HEK293 (cell line): ENCODE measurements at regions not wholly inside any gene's neighbourhood (a gene's known extent, or its start where the extent isn't known, plus 50 kb on each side); places are given as distances from the start of the nearest gene placed in this dataset.

Experiments used
- CTCF ChIA-PET: fragments of 350-600 bp; formaldehyde crosslinking; extraction: SDS; loops from one replicate; lab custom pipeline; 2021; ENCODE audit warnings: antibody characterized with exemption; lab: Yijun Ruan, JAX
- POLR2A ChIA-PET: fragments of 300-600 bp; formaldehyde crosslinking; extraction: SDS; loops from one replicate; lab custom pipeline; 2020; ENCODE audit warnings: antibody characterized with exemption, inconsistent platforms; lab: Yijun Ruan, JAX
- H3K27ac ChIP-seq: fragments of 200-500 bp; sonication (Bioruptor generic); 2 replicates; pipeline ENCODE4 v1.5.1; 2014; ENCODE audit warnings: low read depth, low read length, control low read depth, inconsistent platforms; ENCODE audit errors: extremely low read depth
- H3K36me3 ChIP-seq, 2 experiments: fragments of 200-500 bp in 1 of 2; sonication (Bioruptor generic) in 1 of 2; 1 replicate in 1 of 2; 2 replicates in 1 of 2; pipeline ENCODE4 v1.5.1; 2014 to 2017; ENCODE audit warnings: inconsistent platforms in 2 of 2, low read length in 2 of 2; ENCODE audit not compliant: control insufficient read depth in 2 of 2, insufficient read depth in 1 of 2
- H3K4me1 ChIP-seq: fragments of 200-500 bp; sonication (Bioruptor generic); 2 replicates; pipeline ENCODE4 v1.5.1; 2014; ENCODE audit warnings: mild to moderate bottlenecking, low read length, inconsistent platforms; ENCODE audit not compliant: control insufficient read depth, insufficient read depth
- H3K4me3 ChIP-seq: 2 replicates; pipeline ENCODE4 v1.5.1; 2011; ENCODE audit warnings: low read depth, mild to moderate bottlenecking, control low read depth, low read length, moderate library complexity
- H3K9me3 ChIP-seq: fragments of 200-500 bp; sonication (Bioruptor generic); 2 replicates; pipeline ENCODE4 v1.5.1; 2014; ENCODE audit warnings: low read depth, low read length, inconsistent platforms; ENCODE audit not compliant: control insufficient read depth, insufficient read depth
- FEZF1 ChIP-seq: fragments of 450-650 bp; formaldehyde crosslinking; IDR thresholded peaks from 2 replicates; pipeline ENCODE4 v1.5.1; 2016; ENCODE audit warnings: missing biosample characterization, missing genetic modification characterization
- GLI2 ChIP-seq: fragments of 450-650 bp; formaldehyde crosslinking; IDR thresholded peaks from 2 replicates; pipeline ENCODE4; 2017; ENCODE audit warnings: missing biosample characterization, missing genetic modification characterization, low read depth, borderline replicate concordance
- MYNN ChIP-seq: fragments of 450-650 bp; formaldehyde crosslinking; IDR thresholded peaks from 2 replicates; pipeline ENCODE4 v1.5.1; 2016; ENCODE audit warnings: missing biosample characterization, missing genetic modification characterization, borderline replicate concordance
- PRDM1 ChIP-seq: fragments of 450-650 bp; formaldehyde crosslinking; IDR thresholded peaks from 2 replicates; pipeline ENCODE4; 2016; ENCODE audit warnings: missing biosample characterization, missing genetic modification characterization
- RBAK ChIP-seq: fragments of 450-650 bp; formaldehyde crosslinking; IDR thresholded peaks from 2 replicates; pipeline ENCODE4 v1.5.1; 2016; ENCODE audit warnings: missing biosample characterization, missing genetic modification characterization
- SALL2 ChIP-seq: fragments of 450-650 bp; formaldehyde crosslinking; IDR thresholded peaks from 2 replicates; pipeline ENCODE4 v1.5.0; 2017; ENCODE audit warnings: missing biosample characterization, mild to moderate bottlenecking, missing genetic modification characterization, borderline replicate concordance
- SCRT2 ChIP-seq: fragments of 450-650 bp; formaldehyde crosslinking; IDR thresholded peaks from 2 replicates; pipeline ENCODE4 v1.5.1; 2016; ENCODE audit warnings: missing biosample characterization, missing genetic modification characterization
- YY2 ChIP-seq: fragments of 450-650 bp; formaldehyde crosslinking; IDR thresholded peaks from 2 replicates; pipeline ENCODE4 v1.5.1; 2016; ENCODE audit warnings: missing biosample characterization, missing genetic modification characterization
- ZBTB17 ChIP-seq: fragments of 450-650 bp; formaldehyde crosslinking; IDR thresholded peaks from 2 replicates; pipeline ENCODE4 v1.5.1; 2016; ENCODE audit warnings: missing biosample characterization, missing genetic modification characterization
- ZEB2 ChIP-seq: fragments of 450-650 bp; formaldehyde crosslinking; IDR thresholded peaks from 2 replicates; pipeline ENCODE4 v1.5.1; 2016; ENCODE audit warnings: missing biosample characterization, missing genetic modification characterization
- ZNF133 ChIP-seq: fragments of 450-650 bp; formaldehyde crosslinking; IDR thresholded peaks from 2 replicates; pipeline ENCODE4 v1.5.1; 2016; ENCODE audit warnings: missing biosample characterization, missing genetic modification characterization
- ZNF16 ChIP-seq: fragments of 450-650 bp; formaldehyde crosslinking; IDR thresholded peaks from 2 replicates; pipeline ENCODE4 v1.5.1; 2016; ENCODE audit warnings: low read depth, missing biosample characterization, missing genetic modification characterization
- ZNF175 ChIP-seq: fragments of 450-650 bp; formaldehyde crosslinking; IDR thresholded peaks from 2 replicates; pipeline ENCODE4 v1.5.1; 2016; ENCODE audit warnings: missing biosample characterization, missing genetic modification characterization
- ZNF221 ChIP-seq: fragments of 450-650 bp; formaldehyde crosslinking; IDR thresholded peaks from 2 replicates; pipeline ENCODE4 v1.5.1; 2017; ENCODE audit warnings: missing biosample characterization, missing genetic modification characterization, borderline replicate concordance
- ZNF223 ChIP-seq: fragments of 450-650 bp; formaldehyde crosslinking; IDR thresholded peaks from 2 replicates; pipeline ENCODE4 v1.5.1; 2016; ENCODE audit warnings: missing biosample characterization, missing genetic modification characterization
- ZNF324 ChIP-seq: fragments of 450-650 bp; formaldehyde crosslinking; IDR thresholded peaks from 2 replicates; pipeline ENCODE4 v1.5.1; 2016; ENCODE audit warnings: missing biosample characterization, missing genetic modification characterization
- ZNF350 ChIP-seq: fragments of 450-650 bp; formaldehyde crosslinking; IDR thresholded peaks from 2 replicates; pipeline ENCODE4 v1.5.0; 2017; ENCODE audit warnings: missing biosample characterization, mild to moderate bottlenecking, missing genetic modification characterization
- ZNF404 ChIP-seq: fragments of 450-650 bp; formaldehyde crosslinking; IDR thresholded peaks from 2 replicates; pipeline ENCODE4 v1.5.1; 2017; ENCODE audit warnings: missing biosample characterization, missing genetic modification characterization
- ZNF624 ChIP-seq: fragments of 450-650 bp; formaldehyde crosslinking; IDR thresholded peaks from 2 replicates; pipeline ENCODE4 v1.5.1; 2017; ENCODE audit warnings: missing biosample characterization, missing genetic modification characterization
- ZNF658 ChIP-seq: fragments of 450-650 bp; formaldehyde crosslinking; IDR thresholded peaks from 2 replicates; pipeline ENCODE4; 2016; ENCODE audit warnings: missing biosample characterization, missing genetic modification characterization
- ZNF660 ChIP-seq: fragments of 450-650 bp; IDR thresholded peaks from 2 replicates; pipeline ENCODE4 v1.5.1; 2018; ENCODE audit warnings: missing biosample characterization, mild to moderate bottlenecking, missing genetic modification characterization
- ZNF791 ChIP-seq: fragments of 450-650 bp; formaldehyde crosslinking; IDR thresholded peaks from 2 replicates; pipeline ENCODE4 v1.5.1; 2016; ENCODE audit warnings: missing biosample characterization, missing genetic modification characterization
- ZNF837 ChIP-seq: fragments of 450-650 bp; formaldehyde crosslinking; IDR thresholded peaks from 2 replicates; pipeline ENCODE4 v1.5.1; 2016; ENCODE audit warnings: missing biosample characterization, missing genetic modification characterization
- TF ChIP-seq, protein P1 (sequence below): fragments of 450-650 bp; IDR thresholded peaks from 2 replicates; pipeline ENCODE4 v1.5.1; 2018; ENCODE audit warnings: missing biosample characterization, mild to moderate bottlenecking, missing genetic modification characterization
- TF ChIP-seq, protein P2 (sequence below): fragments of 450-650 bp; formaldehyde crosslinking; IDR thresholded peaks from 2 replicates; pipeline ENCODE4 v1.5.1; 2016; ENCODE audit warnings: missing biosample characterization, missing genetic modification characterization
- TF ChIP-seq, protein P3 (sequence below): fragments of 450-650 bp; formaldehyde crosslinking; IDR thresholded peaks from 2 replicates; pipeline ENCODE4 v1.5.1; 2016; ENCODE audit warnings: missing biosample characterization, missing genetic modification characterization
- TF ChIP-seq, protein P4 (sequence below): fragments of 450-650 bp; formaldehyde crosslinking; IDR thresholded peaks from 2 replicates; pipeline ENCODE4 v1.5.1; 2016; ENCODE audit warnings: missing biosample characterization, missing genetic modification characterization
- TF ChIP-seq, protein P5 (sequence below): fragments of 450-650 bp; formaldehyde crosslinking; IDR thresholded peaks from 2 replicates; pipeline ENCODE4 v1.5.1; 2016; ENCODE audit warnings: missing biosample characterization, missing genetic modification characterization

DNA sequence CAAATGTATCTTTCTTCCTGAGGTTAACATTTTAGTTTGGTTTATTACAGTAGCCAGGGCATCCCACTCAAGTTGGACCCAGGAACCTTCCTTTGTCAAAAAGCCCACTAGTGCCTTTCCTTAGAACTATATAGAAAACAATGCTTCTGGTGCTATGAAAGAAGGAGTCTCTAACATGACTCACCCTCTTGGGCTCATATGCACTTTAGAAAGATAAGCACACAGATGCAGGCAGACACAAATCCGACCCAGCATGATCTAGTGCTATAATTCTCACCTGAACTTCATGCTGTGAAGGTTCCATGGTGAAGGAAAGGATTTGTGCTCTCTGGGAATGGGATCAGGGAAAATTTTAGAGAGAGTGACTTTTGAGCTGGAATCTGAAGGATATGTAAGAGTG, 289.4 kb downstream of the ANKRD50 start:
- no peak for TF ChIP-seq ZEB2 (tag by site-specific recombination)
- TF ChIP-seq PRDM1 (tag by site-specific recombination): 0 out of 2 replicates have a peak, but pooled peaks have one; percentile 12
- CTCF ChIA-PET: no interaction called here
- H3K4me3 ChIP-seq: no peak overlapping the region
- H3K36me3 ChIP-seq: no peaks in the 10 kb centered on the region
- POLR2A ChIA-PET: no interaction called here
- H3K4me1 ChIP-seq: no peaks in the 10 kb centered on the region
- H3K27ac ChIP-seq: no peak overlapping the region
- H3K9me3 ChIP-seq: no peaks in the 10 kb centered on the region

GRCh38 chr4:124426279-124426678, 286.3 kb downstream of the ANKRD50 start:
- Histone ChIP-seq H3K9me3 (no peaks in the 10 kb centered on the region), H3K4me1 (no peaks in the 10 kb centered on the region)
- POLR2A ChIA-PET: no interaction called here

GRCh38 chr4:124427095-124427767, 285.3 kb downstream of the ANKRD50 start:
- no peak overlapping the region for H3K4me3 ChIP-seq
- H3K9me3 ChIP-seq: no peaks in the 10 kb centered on the region
- H3K36me3 ChIP-seq: no peaks in the 10 kb centered on the region
- no peaks in the 10 kb centered on the region for H3K4me1 ChIP-seq
- CTCF ChIA-PET: no interaction called here
- POLR2A ChIA-PET: no interaction called here
- no peak overlapping the region for H3K27ac ChIP-seq
- no peak for TF ChIP-seq ZNF133 (tag by site-specific recombination)
- no peak for TF ChIP-seq MYNN (tag by site-specific recombination)
- TF ChIP-seq, protein P1, sequence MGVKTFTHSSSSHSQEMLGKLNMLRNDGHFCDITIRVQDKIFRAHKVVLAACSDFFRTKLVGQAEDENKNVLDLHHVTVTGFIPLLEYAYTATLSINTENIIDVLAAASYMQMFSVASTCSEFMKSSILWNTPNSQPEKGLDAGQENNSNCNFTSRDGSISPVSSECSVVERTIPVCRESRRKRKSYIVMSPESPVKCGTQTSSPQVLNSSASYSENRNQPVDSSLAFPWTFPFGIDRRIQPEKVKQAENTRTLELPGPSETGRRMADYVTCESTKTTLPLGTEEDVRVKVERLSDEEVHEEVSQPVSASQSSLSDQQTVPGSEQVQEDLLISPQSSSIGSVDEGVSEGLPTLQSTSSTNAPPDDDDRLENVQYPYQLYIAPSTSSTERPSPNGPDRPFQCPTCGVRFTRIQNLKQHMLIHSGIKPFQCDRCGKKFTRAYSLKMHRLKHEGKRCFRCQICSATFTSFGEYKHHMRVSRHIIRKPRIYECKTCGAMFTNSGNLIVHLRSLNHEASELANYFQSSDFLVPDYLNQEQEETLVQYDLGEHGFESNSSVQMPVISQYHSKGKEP (tag by site-specific recombination): no peak
- TF ChIP-seq ZNF324 (tag by site-specific recombination): no peak
- no peak for TF ChIP-seq ZNF660 (tag by site-specific recombination)
- no peak for TF ChIP-seq ZNF404 (tag by site-specific recombination)
- no peak for TF ChIP-seq ZNF624 (tag by site-specific recombination)
- no peak for TF ChIP-seq SCRT2 (tag by site-specific recombination)
- TF ChIP-seq ZNF223 (tag by site-specific recombination): no peak
- TF ChIP-seq SALL2 (tag by site-specific recombination): no peak
- no peak for TF ChIP-seq ZNF221
- TF ChIP-seq, protein P2, sequence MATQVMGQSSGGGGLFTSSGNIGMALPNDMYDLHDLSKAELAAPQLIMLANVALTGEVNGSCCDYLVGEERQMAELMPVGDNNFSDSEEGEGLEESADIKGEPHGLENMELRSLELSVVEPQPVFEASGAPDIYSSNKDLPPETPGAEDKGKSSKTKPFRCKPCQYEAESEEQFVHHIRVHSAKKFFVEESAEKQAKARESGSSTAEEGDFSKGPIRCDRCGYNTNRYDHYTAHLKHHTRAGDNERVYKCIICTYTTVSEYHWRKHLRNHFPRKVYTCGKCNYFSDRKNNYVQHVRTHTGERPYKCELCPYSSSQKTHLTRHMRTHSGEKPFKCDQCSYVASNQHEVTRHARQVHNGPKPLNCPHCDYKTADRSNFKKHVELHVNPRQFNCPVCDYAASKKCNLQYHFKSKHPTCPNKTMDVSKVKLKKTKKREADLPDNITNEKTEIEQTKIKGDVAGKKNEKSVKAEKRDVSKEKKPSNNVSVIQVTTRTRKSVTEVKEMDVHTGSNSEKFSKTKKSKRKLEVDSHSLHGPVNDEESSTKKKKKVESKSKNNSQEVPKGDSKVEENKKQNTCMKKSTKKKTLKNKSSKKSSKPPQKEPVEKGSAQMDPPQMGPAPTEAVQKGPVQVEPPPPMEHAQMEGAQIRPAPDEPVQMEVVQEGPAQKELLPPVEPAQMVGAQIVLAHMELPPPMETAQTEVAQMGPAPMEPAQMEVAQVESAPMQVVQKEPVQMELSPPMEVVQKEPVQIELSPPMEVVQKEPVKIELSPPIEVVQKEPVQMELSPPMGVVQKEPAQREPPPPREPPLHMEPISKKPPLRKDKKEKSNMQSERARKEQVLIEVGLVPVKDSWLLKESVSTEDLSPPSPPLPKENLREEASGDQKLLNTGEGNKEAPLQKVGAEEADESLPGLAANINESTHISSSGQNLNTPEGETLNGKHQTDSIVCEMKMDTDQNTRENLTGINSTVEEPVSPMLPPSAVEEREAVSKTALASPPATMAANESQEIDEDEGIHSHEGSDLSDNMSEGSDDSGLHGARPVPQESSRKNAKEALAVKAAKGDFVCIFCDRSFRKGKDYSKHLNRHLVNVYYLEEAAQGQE (tag by site-specific recombination): no peak
- TF ChIP-seq, protein P3, sequence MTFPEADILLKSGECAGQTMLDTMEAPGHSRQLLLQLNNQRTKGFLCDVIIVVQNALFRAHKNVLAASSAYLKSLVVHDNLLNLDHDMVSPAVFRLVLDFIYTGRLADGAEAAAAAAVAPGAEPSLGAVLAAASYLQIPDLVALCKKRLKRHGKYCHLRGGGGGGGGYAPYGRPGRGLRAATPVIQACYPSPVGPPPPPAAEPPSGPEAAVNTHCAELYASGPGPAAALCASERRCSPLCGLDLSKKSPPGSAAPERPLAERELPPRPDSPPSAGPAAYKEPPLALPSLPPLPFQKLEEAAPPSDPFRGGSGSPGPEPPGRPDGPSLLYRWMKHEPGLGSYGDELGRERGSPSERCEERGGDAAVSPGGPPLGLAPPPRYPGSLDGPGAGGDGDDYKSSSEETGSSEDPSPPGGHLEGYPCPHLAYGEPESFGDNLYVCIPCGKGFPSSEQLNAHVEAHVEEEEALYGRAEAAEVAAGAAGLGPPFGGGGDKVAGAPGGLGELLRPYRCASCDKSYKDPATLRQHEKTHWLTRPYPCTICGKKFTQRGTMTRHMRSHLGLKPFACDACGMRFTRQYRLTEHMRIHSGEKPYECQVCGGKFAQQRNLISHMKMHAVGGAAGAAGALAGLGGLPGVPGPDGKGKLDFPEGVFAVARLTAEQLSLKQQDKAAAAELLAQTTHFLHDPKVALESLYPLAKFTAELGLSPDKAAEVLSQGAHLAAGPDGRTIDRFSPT (tag by site-specific recombination): no peak

More at GRCh38 chr4:124426279-124426678, 286.3 kb downstream of the ANKRD50 start:
- Histone ChIP-seq H3K4me3 (no peak overlapping the region), H3K36me3 (no peaks in the 10 kb centered on the region)
- CTCF ChIA-PET: no interaction called here
- TF ChIP-seq ZNF837 (tag by site-specific recombination) (no peak), ZNF350 (no peak), RBAK (tag by site-specific recombination) (no peak), ZBTB17 (tag by site-specific recombination) (no peak), ZNF16 (tag by site-specific recombination) (no peak), YY2 (no peak), ZNF175 (tag by site-specific recombination) (no peak), GLI2 (tag by site-specific recombination) (no peak), ZNF658 (tag by site-specific recombination) (no peak), ZNF791 (tag by site-specific recombination) (no peak), FEZF1 (tag by site-specific recombination) (no peak)
- TF ChIP-seq, protein P4, sequence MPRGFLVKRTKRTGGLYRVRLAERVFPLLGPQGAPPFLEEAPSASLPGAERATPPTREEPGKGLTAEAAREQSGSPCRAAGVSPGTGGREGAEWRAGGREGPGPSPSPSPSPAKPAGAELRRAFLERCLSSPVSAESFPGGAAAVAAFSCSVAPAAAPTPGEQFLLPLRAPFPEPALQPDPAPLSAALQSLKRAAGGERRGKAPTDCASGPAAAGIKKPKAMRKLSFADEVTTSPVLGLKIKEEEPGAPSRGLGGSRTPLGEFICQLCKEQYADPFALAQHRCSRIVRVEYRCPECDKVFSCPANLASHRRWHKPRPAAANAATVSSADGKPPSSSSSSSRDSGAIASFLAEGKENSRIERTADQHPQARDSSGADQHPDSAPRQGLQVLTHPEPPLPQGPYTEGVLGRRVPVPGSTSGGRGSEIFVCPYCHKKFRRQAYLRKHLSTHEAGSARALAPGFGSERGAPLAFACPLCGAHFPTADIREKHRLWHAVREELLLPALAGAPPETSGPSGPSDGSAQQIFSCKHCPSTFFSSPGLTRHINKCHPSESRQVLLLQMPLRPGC (tag by site-specific recombination): no peak
- TF ChIP-seq, protein P5, sequence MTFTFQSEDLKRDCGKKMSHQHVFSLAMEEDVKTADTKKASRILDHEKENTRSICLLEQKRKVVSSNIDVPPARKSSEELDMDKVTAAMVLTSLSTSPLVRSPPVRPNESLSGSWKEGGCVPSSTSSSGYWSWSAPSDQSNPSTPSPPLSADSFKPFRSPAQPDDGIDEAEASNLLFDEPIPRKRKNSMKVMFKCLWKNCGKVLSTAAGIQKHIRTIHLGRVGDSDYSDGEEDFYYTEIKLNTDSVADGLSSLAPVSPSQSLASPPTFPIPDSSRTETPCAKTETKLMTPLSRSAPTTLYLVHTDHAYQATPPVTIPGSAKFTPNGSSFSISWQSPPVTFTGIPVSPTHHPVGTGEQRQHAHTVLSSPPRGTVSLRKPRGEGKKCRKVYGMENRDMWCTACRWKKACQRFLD (tag by site-specific recombination): no peak
- TF ChIP-seq, all 188 proteins: peak for 0
- no peak overlapping the region for H3K27ac ChIP-seq
